B cell (primary cell): ENCODE measurements at regions not wholly inside any gene's neighbourhood (a gene's known extent, or its start where the extent isn't known, plus 50 kb on each side); places are given as distances from the start of the nearest gene placed in this dataset.

ENCODE experiments used
- ATAC-seq: fragments of 200-7000 bp; cut with Tn5 transposase; one replicate; pipeline ENCODE4 v1.10.0; 2021; ENCODE audit warnings: low read depth, mild to moderate bottlenecking, moderate number of reproducible peaks, moderate library complexity
- CTCF ChIA-PET: fragments of 350-600 bp; sonication (Branson Sonifier 250); formaldehyde crosslinking; loops from one replicate; lab custom pipeline; 2021; ENCODE audit warnings: antibody characterized with exemption, inconsistent platforms; lab: Charles Lee
- POLR2A ChIA-PET: fragments of 350-600 bp; sonication (Branson Sonifier 250); formaldehyde crosslinking; loops from one replicate; lab custom pipeline; 2021; ENCODE audit warnings: antibody characterized with exemption; lab: Charles Lee
- DNase-seq: peaks from one replicate; pipeline ENCODE4 v3.0.0; 2013
- H2AFZ ChIP-seq: 2 replicates; pipeline ENCODE4 v1.6.1; 2012; ENCODE audit warnings: mild to moderate bottlenecking, low read depth, low read length; ENCODE audit not compliant: insufficient read depth, poor library complexity, severe bottlenecking
- H3K27ac ChIP-seq, 2 donors: 1 replicate in 1 of 2; 2 replicates in 1 of 2; pipeline ENCODE4 v1.5.1; 2012 to 2013; ENCODE audit warnings: low read length in 2 of 2, mild to moderate bottlenecking in 2 of 2, moderate library complexity in 1 of 2
- H3K27me3 ChIP-seq, 4 experiments: fragments of 200-600 bp in 1 of 4; sonication (generic) in 1 of 4; replicated peaks in 1 of 4; 1 replicate in 2 of 4; 2 replicates in 2 of 4; pipeline versions ENCODE4 v1.6.1 to v1.7.0; 2013 to 2016; ENCODE audit warnings: low read length in 3 of 4, mild to moderate bottlenecking in 2 of 4, mixed read lengths in 1 of 4, moderate library complexity in 1 of 4; ENCODE audit not compliant: insufficient read depth in 4 of 4, control insufficient read depth in 3 of 4; ENCODE audit errors: control extremely low read depth in 1 of 4
- H3K36me3 ChIP-seq, 2 experiments: replicated peaks in 1 of 2; 1 replicate in 1 of 2; 2 replicates in 1 of 2; pipeline versions ENCODE4 v1.6.1 to v1.7.1; 2013; ENCODE audit warnings: low read length in 1 of 2; ENCODE audit not compliant: insufficient read depth in 2 of 2, control insufficient read depth in 1 of 2; ENCODE audit errors: control extremely low read depth in 1 of 2, extremely low read depth in 1 of 2
- H3K4me1 ChIP-seq, 2 donors: fragments of 200-600 bp in 1 of 2; sonication (generic) in 1 of 2; 1 replicate in 1 of 2; 2 replicates in 1 of 2; pipeline versions ENCODE4 v1.5.1 to v1.6.1; 2013 to 2017; ENCODE audit warnings: low read length in 2 of 2; ENCODE audit not compliant: control insufficient read depth in 2 of 2, insufficient read depth in 2 of 2
- H3K4me2 ChIP-seq: replicated peaks from 2 replicates; pipeline ENCODE3; 2012; ENCODE audit warnings: mild to moderate bottlenecking, low read depth, low read length; ENCODE audit not compliant: poor library complexity, severe bottlenecking
- H3K4me3 ChIP-seq, 5 experiments: fragments of 200-600 bp in 1 of 5; sonication (generic) in 1 of 5; 1 replicate in 3 of 5; 2 replicates in 2 of 5; pipeline versions ENCODE4 v1.5.1 to v1.7.0; 2011 to 2016; ENCODE audit warnings: low read length in 4 of 5, mild to moderate bottlenecking in 4 of 5, low read depth in 2 of 5, control low read depth in 1 of 5, moderate library complexity in 1 of 5; ENCODE audit not compliant: insufficient read depth in 1 of 5; ENCODE audit errors: control extremely low read depth in 1 of 5, extremely low read depth in 1 of 5
- H3K79me2 ChIP-seq: fragments of 200-600 bp; sonication (generic); one replicate; pipeline ENCODE4 v1.6.0; 2016; ENCODE audit warnings: low read length; ENCODE audit not compliant: control insufficient read depth, insufficient read depth
- H3K9ac ChIP-seq: fragments of 200-600 bp; sonication (generic); 2 replicates; pipeline ENCODE4 v1.6.1; 2017; ENCODE audit warnings: mild to moderate bottlenecking, low read length, moderate library complexity
- H3K9me3 ChIP-seq, 3 donors: one replicate each; pipeline versions ENCODE4 v1.6.1 to v1.7.1; 2013; ENCODE audit warnings: low read length in 2 of 3; ENCODE audit not compliant: control insufficient read depth in 2 of 3, insufficient read depth in 1 of 3; ENCODE audit errors: control extremely low read depth in 1 of 3
- H4K20me1 ChIP-seq: 2 replicates; pipeline ENCODE4 v1.6.0; 2012; ENCODE audit warnings: mild to moderate bottlenecking, low read length; ENCODE audit not compliant: insufficient read depth, control insufficient read depth, poor library complexity, severe bottlenecking
- H3K27ac Mint-ChIP-seq: one replicate; pipeline ENCODE4 v1.8.0; 2021; ENCODE audit warnings: mixed read lengths
- H3K27me3 Mint-ChIP-seq: one replicate; pipeline ENCODE4 v1.8.0; 2021; ENCODE audit warnings: mixed read lengths
- H3K4me1 Mint-ChIP-seq: one replicate; pipeline ENCODE4 v1.8.0; 2021; ENCODE audit warnings: mixed read lengths
- H3K4me3 Mint-ChIP-seq: one replicate; pipeline ENCODE4 v1.8.0; 2021; ENCODE audit warnings: mixed read lengths
- H3K9me3 Mint-ChIP-seq: one replicate; pipeline ENCODE4 v1.8.0; 2022; ENCODE audit warnings: mixed read lengths; ENCODE audit not compliant: insufficient read depth
- CTCF ChIP-seq: fragments of 200-600 bp; IDR thresholded peaks from one replicate; pipeline ENCODE4 v1.8.0; 2022; ENCODE audit warnings: antibody characterized with exemption, mild to moderate bottlenecking
- EZH2 ChIP-seq: IDR thresholded peaks from 2 replicates; pipeline ENCODE4 v1.6.1; 2012; ENCODE audit warnings: borderline replicate concordance, low read depth, mild to moderate bottlenecking, moderate library complexity, low read length; ENCODE audit not compliant: insufficient read depth, poor library complexity, severe bottlenecking
- WGBS: methylation state at CpG from one replicate; pipeline ENCODE4 v1.1.5; 2013; ENCODE audit warnings: missing lambda C conversion rate; ENCODE audit not compliant: insufficient coverage; 5-methylcytosine and 5-hydroxymethylcytosine counted together
- intact Hi-C: fragments of 100-400 bp; cut with micrococcal nuclease; formaldehyde crosslinking; loops from one replicate; pipeline ENCODE4 v1.10.0; 2022

GRCh38 chr4:79585834-79586233 lies 177.8 kb upstream of the GK2 start:
- Histone ChIP-seq H3K36me3 (no peaks in the 10 kb centered on the region), H2AFZ (no peak overlapping the region), H3K79me2 (no peaks in the 10 kb centered on the region), H4K20me1 (no peaks in the 10 kb centered on the region), H3K27ac (no peak overlapping the region), H3K9me3 (no peaks in the 10 kb centered on the region), H3K4me1 (no peaks in the 10 kb centered on the region), H3K4me3 (no peak overlapping the region), H3K4me2 (no peak overlapping the region), H3K27me3 (no peaks in the 10 kb centered on the region), H3K9ac (no peak overlapping the region)
- ATAC-seq: no peak
- H3K27ac Mint-ChIP-seq: no peak overlapping the region
- H3K4me3 Mint-ChIP-seq: no peak overlapping the region
- 67% methylated on average over 1 of the region's 3 CpGs for WGBS
- intact Hi-C loops: no loop called here
- no peak for DNase-seq
- no peaks in the 10 kb centered on the region for H3K4me1 Mint-ChIP-seq
- POLR2A ChIA-PET: no interaction called here
- peaks cover 3% of the 10 kb centered on the region for H3K27me3 Mint-ChIP-seq
- peaks cover 3% of the 10 kb centered on the region for H3K9me3 Mint-ChIP-seq
- TF ChIP-seq CTCF: no peak
- no peak for TF ChIP-seq EZH2
- CTCF ChIA-PET: no interaction called here

GRCh38 chr4:79585330-79585729 lies 177.3 kb upstream of the GK2 start:
- H3K9me3 ChIP-seq: no peaks in the 10 kb centered on the region
- H3K27ac Mint-ChIP-seq: no peak overlapping the region
- H3K4me1 Mint-ChIP-seq: no peaks in the 10 kb centered on the region
- H2AFZ ChIP-seq: no peak overlapping the region
- no peaks in the 10 kb centered on the region for H3K79me2 ChIP-seq
- CTCF ChIA-PET: no interaction called here
- TF ChIP-seq CTCF: no peak
- no peak overlapping the region for H3K9ac ChIP-seq
- no peak overlapping the region for H3K27ac ChIP-seq
- H3K27me3 Mint-ChIP-seq: peaks cover 3% of the 10 kb centered on the region
- DNase-seq (no peak), ATAC-seq (no peak)
- POLR2A ChIA-PET: no interaction called here
- H3K4me3 ChIP-seq: no peak overlapping the region
- WGBS: 62% methylated on average over 1 of the region's 2 CpGs
- H4K20me1 ChIP-seq: no peaks in the 10 kb centered on the region
- no peak overlapping the region for H3K4me2 ChIP-seq
- intact Hi-C loops: no loop called here
- H3K36me3 ChIP-seq: no peaks in the 10 kb centered on the region
- H3K4me1 ChIP-seq: no peaks in the 10 kb centered on the region
- no peak overlapping the region for H3K4me3 Mint-ChIP-seq
- no peaks in the 10 kb centered on the region for H3K27me3 ChIP-seq
- peaks cover 3% of the 10 kb centered on the region for H3K9me3 Mint-ChIP-seq
